Glomerular endothelial cell (primary cell): ENCODE measurements at regions not wholly inside any gene's neighbourhood (a gene's known extent, or its start where the extent isn't known, plus 50 kb on each side); places are given as distances from the start of the nearest gene placed in this dataset.
"Not testable (repeated sequence)": the region's sequence is repeated elsewhere in the genome, so short reads cannot be mapped to it uniquely, and the experiment has no call there.

ENCODE experiments used
- DNase-seq: peaks from one replicate; pipeline ENCODE4 v3.0.0-alpha.2; 2011; ENCODE audit warnings: low read depth, low spot score; ENCODE audit errors: extremely low read depth

GRCh38 chr9:115692868-115693267 lies 460.7 kb upstream of the PAPPA start:
- not testable (repeated sequence) for DNase-seq

DNA sequence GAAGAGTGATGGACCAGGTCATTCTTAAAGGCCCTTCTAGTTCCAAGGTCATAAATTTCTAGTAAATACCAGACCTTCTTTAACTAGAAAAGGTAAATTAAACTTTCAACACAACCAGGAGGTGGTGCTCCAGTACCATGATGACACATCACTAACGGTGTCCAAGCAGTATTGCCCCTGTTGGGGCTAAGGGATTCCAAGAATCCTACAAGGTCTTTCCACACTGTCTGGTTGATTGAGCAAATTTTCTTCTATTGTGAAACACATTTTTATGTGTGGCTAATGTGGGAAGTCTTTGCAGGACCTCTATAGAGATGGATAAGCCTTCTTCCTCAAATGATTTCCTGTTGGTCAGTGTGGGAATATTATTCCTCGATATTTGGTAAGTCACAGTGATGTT lies 459.6 kb upstream of the PAPPA start:
- no peak for DNase-seq

- DNase-seq, result no peak
Observed at GRCh38 chr9:115694991-115695390, 458.6 kb upstream of the PAPPA start.

- DNase-seq, result no peak
Observed at GRCh38 chr9:115712981-115713380, 440.6 kb upstream of the PAPPA start.

DNA sequence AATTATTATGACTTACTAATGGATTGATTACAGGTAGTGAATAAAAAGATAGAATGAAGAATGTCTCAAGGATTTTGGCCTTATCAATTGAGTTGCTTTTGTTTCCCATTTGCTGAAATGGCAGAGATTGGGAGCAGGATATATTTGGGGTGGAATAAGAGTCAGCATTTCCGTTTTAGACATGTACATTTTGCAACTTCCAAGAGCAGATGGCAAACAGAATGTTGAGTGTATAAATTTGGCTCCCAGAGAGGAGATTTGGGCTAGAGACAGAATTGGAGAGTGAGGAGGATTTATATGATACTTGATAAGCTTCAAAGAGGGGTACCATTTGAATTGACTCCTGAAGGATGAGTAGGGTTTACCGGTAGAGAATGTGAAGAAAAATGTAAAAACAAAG lies 437.9 kb upstream of the PAPPA start:
- no peak for DNase-seq

GRCh38 chr9:115717298-115717697 lies 436.3 kb upstream of the PAPPA start:
- DNase-seq, result no peak

DNA sequence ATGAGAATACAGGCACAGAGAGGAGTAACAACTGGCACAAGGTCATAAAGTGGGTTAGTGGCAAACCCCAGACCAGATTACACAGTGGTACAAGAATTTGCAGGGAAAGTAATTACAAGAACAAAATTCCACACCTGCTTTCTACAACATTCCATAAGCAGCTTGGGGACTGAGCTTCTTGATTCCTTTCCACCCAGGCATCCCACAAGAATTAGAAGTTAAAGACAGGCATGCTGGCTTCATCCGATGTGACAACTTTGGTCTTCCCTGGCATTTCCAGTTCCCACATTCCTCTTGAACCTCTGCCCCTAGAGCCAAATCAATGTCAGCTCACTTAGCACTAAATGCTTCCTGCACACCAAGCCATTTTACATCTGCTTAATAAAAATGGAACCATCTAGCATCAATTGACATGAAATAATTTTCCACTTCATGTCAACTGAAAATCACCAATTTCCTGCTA lies 435.8 kb upstream of the PAPPA start:
- no peak for DNase-seq

- DNase-seq, result no peak
Observed at GRCh38 chr9:115730396-115730795, 423.2 kb upstream of the PAPPA start.

DNA sequence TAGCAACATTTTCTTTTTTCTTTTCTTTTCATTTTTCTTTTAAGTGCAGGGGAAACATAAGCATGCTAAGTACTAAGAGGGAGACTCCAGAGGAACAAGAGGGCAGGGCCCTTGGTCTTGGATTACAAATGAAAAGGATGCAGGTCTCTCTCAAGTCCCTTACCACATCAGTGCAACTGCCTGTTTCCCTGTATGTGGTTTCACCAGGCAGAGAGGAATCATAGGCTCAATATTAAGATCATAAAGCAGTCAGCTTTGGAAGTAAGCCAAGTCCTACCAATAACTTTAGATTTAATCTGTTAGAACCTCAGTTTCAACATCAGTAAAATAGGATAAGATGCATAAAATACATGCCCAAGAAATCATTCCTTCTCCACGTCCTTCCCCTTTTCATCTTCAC lies 422.7 kb upstream of the PAPPA start:
- no peak for DNase-seq

DNA sequence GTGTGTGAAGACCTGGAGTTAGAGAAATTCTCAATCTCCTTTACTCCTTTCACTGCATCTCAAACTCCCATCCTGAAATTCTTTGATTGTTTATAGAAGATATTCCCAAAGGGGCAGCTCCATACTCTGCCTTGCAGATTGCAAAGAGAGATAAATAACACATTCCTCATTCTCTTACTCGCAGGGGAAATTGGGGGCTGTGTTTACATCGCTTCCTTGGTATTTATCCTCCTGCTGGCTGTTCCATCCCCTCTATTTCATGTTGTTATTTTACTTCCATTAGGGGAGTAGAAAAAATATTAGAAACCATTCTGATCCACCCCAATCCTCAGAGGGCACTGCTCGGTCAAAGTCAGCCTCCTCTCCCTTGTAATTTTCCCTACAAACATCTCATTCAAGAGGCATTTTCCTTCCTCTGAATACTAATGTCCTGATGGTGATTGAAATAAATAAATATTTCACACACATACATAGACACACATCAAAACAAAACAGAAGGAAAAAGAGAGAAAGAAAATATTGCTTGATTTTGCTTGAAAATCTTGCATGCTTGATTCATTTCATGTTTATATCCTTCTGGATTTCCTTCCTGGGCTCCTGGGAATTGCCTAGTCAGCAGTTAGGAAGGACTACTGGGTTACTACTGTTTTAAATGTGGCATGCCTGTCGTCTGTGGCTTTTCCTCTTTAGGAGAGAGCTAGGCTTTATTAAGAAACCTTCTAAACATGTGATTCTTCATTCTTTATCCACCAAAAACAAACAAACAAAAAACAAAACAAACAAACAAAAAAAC lies 420.1 kb upstream of the PAPPA start:
- no peak for DNase-seq

GRCh38 chr9:115739096-115739875 lies 414.3 kb upstream of the PAPPA start:
- DNase-seq, result no peak

GRCh38 chr9:115740986-115741385 lies 412.6 kb upstream of the PAPPA start:
- no peak for DNase-seq

DNA sequence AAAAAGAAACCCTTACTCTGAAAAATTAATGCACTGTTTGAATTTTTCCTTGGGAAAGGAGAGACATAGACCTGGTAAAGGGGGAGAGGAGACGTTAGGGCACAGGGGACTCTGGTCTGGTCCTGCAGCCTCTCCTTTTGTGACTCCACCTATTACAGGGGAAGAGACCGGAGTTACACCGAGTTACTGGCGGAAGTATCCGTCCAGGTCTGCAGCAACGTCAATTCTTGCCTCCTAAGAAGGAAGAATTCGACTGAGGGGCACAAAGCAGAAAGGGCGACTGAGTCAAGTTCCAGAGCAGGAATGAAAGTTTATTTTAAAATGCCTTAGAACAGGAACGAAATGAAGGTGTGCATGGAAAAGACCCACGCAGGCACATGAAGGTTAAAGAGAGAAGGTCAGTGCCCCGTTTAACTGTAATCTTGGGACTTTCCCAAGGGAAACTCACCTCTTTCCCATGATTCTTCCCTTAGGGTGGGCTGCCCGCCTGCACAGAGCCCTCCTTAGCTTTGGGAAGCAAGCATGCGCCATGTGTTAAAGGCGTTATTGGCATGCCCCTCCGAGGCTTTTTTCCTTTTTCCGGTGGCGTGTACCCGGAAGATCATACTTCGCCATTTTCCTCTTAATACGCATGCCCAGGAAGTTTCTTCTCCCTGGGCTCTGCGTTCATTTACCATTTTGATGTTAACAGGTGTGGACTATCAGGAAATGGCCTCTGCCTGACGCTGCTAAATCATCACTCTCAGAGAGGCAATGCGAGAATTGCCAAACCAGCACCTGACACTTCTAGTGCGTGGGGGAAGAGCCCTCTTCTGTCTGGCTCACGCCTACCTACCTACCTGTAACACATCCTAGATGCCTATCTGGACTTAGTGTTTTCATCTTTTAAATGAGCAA lies 409.6 kb upstream of the PAPPA start:
- DNase-seq, result no peak

- no peak for DNase-seq
Observed at GRCh38 chr9:115746496-115746895, 407.1 kb upstream of the PAPPA start.

DNA sequence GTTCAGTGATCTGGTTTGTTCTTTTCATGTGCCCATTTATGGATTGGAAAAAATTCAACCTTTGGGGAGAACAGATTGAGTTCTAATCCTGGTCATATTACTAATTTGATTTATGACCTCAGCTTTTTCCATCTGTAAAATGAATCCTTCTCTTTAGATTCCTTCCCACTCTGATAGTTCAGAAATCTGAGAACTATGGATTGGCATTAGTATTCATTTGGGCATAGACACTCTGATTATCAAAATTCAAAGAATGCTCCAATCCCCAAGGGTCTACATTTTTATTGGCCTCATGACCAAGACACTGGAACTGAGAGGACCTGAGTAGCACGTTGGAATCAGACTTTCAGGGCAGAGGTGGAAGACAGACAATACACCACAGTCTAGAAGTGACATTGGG lies 405.9 kb upstream of the PAPPA start:
- no peak for DNase-seq

DNA sequence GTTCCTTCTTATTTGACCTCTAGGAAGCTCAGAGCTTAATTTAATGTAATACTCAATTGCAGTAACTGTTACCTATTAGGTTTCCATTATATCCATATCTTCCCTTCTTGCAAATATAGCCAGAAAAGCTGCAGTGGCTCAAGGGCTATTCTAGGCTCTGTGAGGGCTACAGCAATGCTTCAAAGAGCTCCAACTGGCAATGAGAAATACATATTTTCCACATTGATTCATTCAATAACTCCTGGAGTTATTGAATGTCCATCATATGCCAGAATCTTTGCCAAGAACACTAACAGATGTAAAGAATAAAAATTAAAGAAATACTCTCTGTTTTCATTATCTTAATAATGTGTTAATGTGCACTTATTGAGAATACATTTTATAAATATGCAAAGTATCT lies 396.9 kb upstream of the PAPPA start:
- no peak for DNase-seq

DNA sequence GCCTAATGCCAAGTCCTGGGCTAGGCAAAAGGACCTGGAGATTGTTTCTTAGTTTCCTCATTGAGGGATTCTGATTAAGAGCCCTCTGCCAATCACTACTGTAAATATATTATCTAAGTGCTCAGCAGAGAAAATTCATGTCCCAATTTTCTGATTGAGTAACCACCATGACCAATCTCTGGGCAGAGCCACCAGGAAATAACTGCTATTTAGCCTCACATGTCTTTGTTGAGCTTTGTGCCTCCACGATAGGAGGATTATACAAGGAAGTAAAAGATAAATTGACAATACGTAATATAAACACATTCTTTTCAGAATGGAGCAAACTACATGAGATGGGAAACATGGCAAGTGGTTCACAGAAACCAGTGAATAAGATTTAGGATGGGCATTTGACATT lies 396.1 kb upstream of the PAPPA start:
- DNase-seq, result no peak

DNA sequence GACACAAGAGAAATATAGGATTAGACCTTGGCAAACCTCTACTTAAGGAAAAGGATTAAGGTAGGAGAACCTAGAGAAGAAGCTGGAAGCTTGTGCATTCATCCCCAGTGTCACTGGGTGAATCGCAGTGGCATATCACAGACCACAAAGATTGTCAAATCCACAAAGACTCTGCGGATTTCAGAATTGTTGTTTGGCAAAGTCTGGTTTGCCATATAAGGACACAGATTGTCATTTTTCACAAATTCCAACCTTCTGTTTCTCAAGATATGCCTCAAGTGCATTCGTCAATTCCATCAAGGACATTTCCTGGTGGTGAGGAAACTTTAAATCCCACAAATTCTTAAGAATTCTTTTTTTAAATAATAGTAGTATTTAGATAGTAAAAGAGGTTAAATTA lies 395.1 kb upstream of the PAPPA start:
- DNase-seq, result no peak

DNA sequence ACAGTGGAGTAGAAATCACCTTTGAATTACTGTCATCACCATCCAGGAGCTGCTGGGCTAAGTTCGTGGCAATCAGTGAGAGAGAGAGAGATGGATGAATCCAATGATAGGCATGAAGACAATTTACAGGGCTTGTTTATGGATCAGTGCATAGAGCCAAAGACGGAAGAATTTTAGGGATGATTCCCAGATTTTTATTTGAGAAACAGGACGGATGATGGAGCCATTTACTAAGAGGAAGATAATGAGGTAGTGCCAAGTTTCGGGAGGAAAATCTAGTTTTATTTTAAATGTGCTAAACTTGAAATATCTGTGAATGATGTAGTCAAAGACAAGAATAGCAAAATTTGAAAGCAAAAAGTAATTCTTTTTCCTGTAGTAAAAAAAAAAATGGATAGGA lies 394.2 kb upstream of the PAPPA start:
- DNase-seq, result no peak

GRCh38 chr9:115764645-115765044 lies 388.9 kb upstream of the PAPPA start:
- no peak for DNase-seq

GRCh38 chr9:115765060-115765459 lies 388.5 kb upstream of the PAPPA start:
- DNase-seq, result no peak
